ENCODE measurements at regions not wholly inside any gene's neighbourhood (a gene's known extent, or its start where the extent isn't known, plus 50 kb on each side); places are given as distances from the start of the nearest gene placed in this dataset.

GRCh38 chr4:74527049-74527448 lies 82.1 kb downstream of the AREG start:
- TF ChIP-seq LEF1 (IDR thresholded peaks at IDR 0.05; ENCODE audit: borderline replicate concordance), result no peak
- TF ChIP-seq FOXK2 (IDR thresholded peaks at IDR 0.05), result no peak
- no peak for TF ChIP-seq TARDBP (IDR thresholded peaks at IDR 0.05)
- no peak for TF ChIP-seq SP1 (IDR thresholded peaks at IDR 0.05)
- no peak for TF ChIP-seq BHLHE40 (IDR thresholded peaks at IDR 0.05; ENCODE audit: borderline replicate concordance)
- TF ChIP-seq L3MBTL2 (conservative IDR thresholded peaks at IDR 0.05), result no peak
- no peak for TF ChIP-seq NFRKB (IDR thresholded peaks at IDR 0.05)
- no peak for TF ChIP-seq ELF4 (IDR thresholded peaks at IDR 0.05)
- TF ChIP-seq FOXM1 (IDR thresholded peaks at IDR 0.05; ENCODE audit: borderline replicate concordance), result no peak
- TF ChIP-seq SUZ12 (IDR thresholded peaks at IDR 0.05), result no peak
- TF ChIP-seq PKNOX1 (IDR thresholded peaks at IDR 0.05), result no peak
- TF ChIP-seq FOXA1 (IDR thresholded peaks at IDR 0.05), result no peak
